22Rv1 (cell line): ENCODE measurements at regions not wholly inside any gene's neighbourhood (a gene's known extent, or its start where the extent isn't known, plus 50 kb on each side); places are given as distances from the start of the nearest gene placed in this dataset.

Source experiments
- CTCF ChIP-seq: fragments of 450-650 bp; IDR thresholded peaks from 2 replicates; pipeline ENCODE4 v1.5.1; 2017; ENCODE audit warnings: mild to moderate bottlenecking
- ZFX ChIP-seq: fragments of 450-650 bp; IDR thresholded peaks from 2 replicates; pipeline ENCODE4 v1.6.1; 2017; ENCODE audit warnings: antibody characterized with exemption, borderline replicate concordance

- no peak for TF ChIP-seq CTCF
- no peak for TF ChIP-seq ZFX
Observed at GRCh38 chr22:46096051-46096450, 54.3 kb upstream of the PPARA start.
